ENCODE measurements at regions not wholly inside any gene's neighbourhood (a gene's known extent, or its start where the extent isn't known, plus 50 kb on each side); places are given as distances from the start of the nearest gene placed in this dataset.

DNA sequence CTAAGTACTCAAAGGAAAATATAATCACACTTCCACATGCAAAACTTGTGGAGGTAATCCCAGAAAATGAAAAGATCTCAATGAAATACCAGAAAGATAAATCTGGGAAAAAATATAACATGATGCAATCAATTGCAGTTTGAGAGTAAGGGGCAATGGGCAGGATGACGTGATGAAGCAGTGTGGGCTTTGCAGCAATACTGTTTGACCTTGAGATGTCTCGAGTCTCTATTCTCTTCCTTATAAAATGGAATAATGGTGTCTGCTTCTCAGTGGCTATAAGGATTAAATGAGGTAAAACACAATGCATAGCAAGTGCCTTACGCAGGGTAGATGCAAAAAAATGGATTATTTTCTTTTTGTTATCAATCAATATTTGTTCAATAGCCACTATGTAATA, 447.5 kb downstream of the BUD13 start:
- TF ChIP-seq, protein P1, sequence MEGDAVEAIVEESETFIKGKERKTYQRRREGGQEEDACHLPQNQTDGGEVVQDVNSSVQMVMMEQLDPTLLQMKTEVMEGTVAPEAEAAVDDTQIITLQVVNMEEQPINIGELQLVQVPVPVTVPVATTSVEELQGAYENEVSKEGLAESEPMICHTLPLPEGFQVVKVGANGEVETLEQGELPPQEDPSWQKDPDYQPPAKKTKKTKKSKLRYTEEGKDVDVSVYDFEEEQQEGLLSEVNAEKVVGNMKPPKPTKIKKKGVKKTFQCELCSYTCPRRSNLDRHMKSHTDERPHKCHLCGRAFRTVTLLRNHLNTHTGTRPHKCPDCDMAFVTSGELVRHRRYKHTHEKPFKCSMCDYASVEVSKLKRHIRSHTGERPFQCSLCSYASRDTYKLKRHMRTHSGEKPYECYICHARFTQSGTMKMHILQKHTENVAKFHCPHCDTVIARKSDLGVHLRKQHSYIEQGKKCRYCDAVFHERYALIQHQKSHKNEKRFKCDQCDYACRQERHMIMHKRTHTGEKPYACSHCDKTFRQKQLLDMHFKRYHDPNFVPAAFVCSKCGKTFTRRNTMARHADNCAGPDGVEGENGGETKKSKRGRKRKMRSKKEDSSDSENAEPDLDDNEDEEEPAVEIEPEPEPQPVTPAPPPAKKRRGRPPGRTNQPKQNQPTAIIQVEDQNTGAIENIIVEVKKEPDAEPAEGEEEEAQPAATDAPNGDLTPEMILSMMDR (IDR thresholded peaks at IDR 0.05), result no peak
- no peak for TF ChIP-seq EZH2phosphoT487 (IDR thresholded peaks at IDR 0.05)
